GM20431 (cell line): ENCODE measurements at regions not wholly inside any gene's neighbourhood (a gene's known extent, or its start where the extent isn't known, plus 50 kb on each side); places are given as distances from the start of the nearest gene placed in this dataset.

Experiments used
- in situ Hi-C: fragments of 300-500 bp; cut with MseI, MboI; formaldehyde crosslinking; loops from one replicate; pipeline ENCODE4 v1.15.0; 2020; ENCODE audit warnings: low sequenced_read_pairs; ENCODE audit not compliant: unreplicated experiment

GRCh38 chr4:67055319-67055718 is 490.0 kb downstream of the CENPC start:
- in situ Hi-C loops = no loop called here

GRCh38 chr4:67054896-67055295 is 490.4 kb downstream of the CENPC start:
- in situ Hi-C loops = no loop called here

GRCh38 chr4:67052814-67053675 is 492.3 kb downstream of the CENPC start:
- in situ Hi-C loops = no loop called here

GRCh38 chr4:67051000-67051789 is 494.1 kb downstream of the CENPC start:
- in situ Hi-C loops = no loop called here

- in situ Hi-C loops = no loop called here
These were observed 495.9 kb downstream of the CENPC start for GRCh38 chr4:67049446-67049845.

- in situ Hi-C loops = no loop called here
These were observed 496.8 kb downstream of the CENPC start for GRCh38 chr4:67048530-67048929.

- in situ Hi-C loops = no loop called here
These were observed 505.0 kb downstream of the CENPC start for GRCh38 chr4:67040315-67040714.

- in situ Hi-C loops = no loop called here
These were observed 507.1 kb downstream of the CENPC start for GRCh38 chr4:67038228-67038566.

GRCh38 chr4:67037504-67038227 is 507.6 kb downstream of the CENPC start:
- in situ Hi-C loops = no loop called here

GRCh38 chr4:67036791-67037190 is 508.5 kb downstream of the CENPC start:
- in situ Hi-C loops = no loop called here

GRCh38 chr4:67035986-67036385 is 509.3 kb downstream of the CENPC start:
- in situ Hi-C loops = no loop called here

- in situ Hi-C loops = no loop called here
These were observed 509.8 kb downstream of the CENPC start for GRCh38 chr4:67035501-67035900.

GRCh38 chr4:67030636-67031035 is 514.7 kb downstream of the CENPC start:
- in situ Hi-C loops = no loop called here

- in situ Hi-C loops = no loop called here
These were observed 524.9 kb downstream of the CENPC start for GRCh38 chr4:67020438-67020797.

GRCh38 chr4:67019686-67020437 is 525.4 kb downstream of the CENPC start:
- in situ Hi-C loops = no loop called here

GRCh38 chr4:67014592-67014991 is 530.7 kb downstream of the CENPC start:
- in situ Hi-C loops = no loop called here

GRCh38 chr4:67006791-67007190 is 538.5 kb downstream of the CENPC start:
- in situ Hi-C loops = no loop called here

GRCh38 chr4:66991521-66991920 is 553.8 kb downstream of the CENPC start:
- in situ Hi-C loops = no loop called here

- in situ Hi-C loops = no loop called here
These were observed 570.6 kb downstream of the CENPC start for GRCh38 chr4:66974665-66975064.

GRCh38 chr4:66972087-66972486 is 573.2 kb downstream of the CENPC start:
- in situ Hi-C loops = no loop called here
